NCI-H446 treated with DMSO at 0.1 percent for 48 hours (cell line): ENCODE measurements at regions not wholly inside any gene's neighbourhood (a gene's known extent, or its start where the extent isn't known, plus 50 kb on each side); places are given as distances from the start of the nearest gene placed in this dataset.
A peak's percentile ranks its signal among the peaks of the same experiment; 100 is the strongest.

Experiments used
- DNase-seq: peaks from one replicate; lab custom pipeline; 2025; lab: John Stamatoyannopoulos, UW

GRCh38 chr1:97976801-97977200 is 56.0 kb upstream of the DPYD start:
- DNase-seq, result peak; percentile 63
